IPS-20b (cell line): ENCODE measurements at regions not wholly inside any gene's neighbourhood (a gene's known extent, or its start where the extent isn't known, plus 50 kb on each side); places are given as distances from the start of the nearest gene placed in this dataset.

Experiments
- H3K27ac ChIP-seq: one replicate; pipeline ENCODE4 v1.5.1; 2013; ENCODE audit warnings: low read length
- H3K27me3 ChIP-seq: 2 replicates; pipeline ENCODE4 v1.6.1; 2013; ENCODE audit warnings: mild to moderate bottlenecking, low read length, inconsistent platforms; ENCODE audit not compliant: insufficient read depth
- H3K36me3 ChIP-seq: 2 replicates; pipeline ENCODE4 v1.6.1; 2013; ENCODE audit warnings: low read depth, mild to moderate bottlenecking, inconsistent platforms, low read length, moderate library complexity; ENCODE audit not compliant: insufficient read depth
- H3K4me1 ChIP-seq: 2 replicates; pipeline ENCODE4 v1.6.1; 2013; ENCODE audit warnings: mild to moderate bottlenecking, control low read depth, inconsistent platforms, low read length, moderate library complexity; ENCODE audit not compliant: insufficient read depth
- H3K4me3 ChIP-seq: 2 replicates; pipeline ENCODE4 v1.5.1; 2013; ENCODE audit warnings: mild to moderate bottlenecking, low read length, inconsistent platforms
- H3K9ac ChIP-seq: 2 replicates; pipeline ENCODE4 v1.6.1; 2013; ENCODE audit warnings: low read depth, mild to moderate bottlenecking, inconsistent platforms, low read length, moderate library complexity
- H3K9me3 ChIP-seq: 2 replicates; pipeline ENCODE4 v1.6.1; 2013; ENCODE audit warnings: mild to moderate bottlenecking, low read depth, low read length, inconsistent platforms; ENCODE audit not compliant: insufficient read depth

GRCh38 chr2:66306483-66306882 lies 128.4 kb upstream of the MEIS1 start:
- Histone ChIP-seq H3K4me3 (no peak overlapping the region), H3K27ac (no peak overlapping the region), H3K9me3 (no peaks in the 10 kb centered on the region; the same call in 1 of the 2 replicates), H3K36me3 (no peaks in the 10 kb centered on the region), H3K4me1 (no peaks in the 10 kb centered on the region), H3K27me3 (no peaks in the 10 kb centered on the region), H3K9ac (no peak overlapping the region)

GRCh38 chr2:66305718-66306117 lies 129.2 kb upstream of the MEIS1 start:
- Histone ChIP-seq H3K27ac (no peak overlapping the region), H3K36me3 (no peaks in the 10 kb centered on the region), H3K4me1 (no peaks in the 10 kb centered on the region), H3K27me3 (no peaks in the 10 kb centered on the region), H3K9me3 (no peaks in the 10 kb centered on the region), H3K4me3 (no peak overlapping the region), H3K9ac (no peak overlapping the region)

DNA sequence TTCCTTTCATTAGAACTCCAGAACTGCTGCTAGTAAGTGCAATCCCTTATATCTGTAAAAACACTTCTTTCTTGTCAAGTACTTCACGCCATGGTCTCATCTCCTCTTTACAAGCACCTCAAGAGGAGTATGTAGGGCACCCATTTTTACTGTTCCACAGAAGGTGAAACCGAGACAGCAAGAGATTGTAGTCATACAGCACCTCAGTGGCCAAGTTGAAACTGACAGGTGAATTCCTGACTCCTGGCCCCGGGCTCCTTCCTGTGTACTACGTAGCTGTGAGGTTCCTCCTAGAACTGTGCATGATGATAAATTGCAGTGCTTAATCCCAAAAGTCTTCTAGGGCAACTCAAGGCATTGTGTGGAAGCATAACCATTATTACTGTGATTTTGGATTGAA lies 131.5 kb upstream of the MEIS1 start:
- no peaks in the 10 kb centered on the region for H3K36me3 ChIP-seq
- H3K9me3 ChIP-seq = no peaks in the 10 kb centered on the region
- H3K4me1 ChIP-seq = no peaks in the 10 kb centered on the region
- no peak overlapping the region for H3K27ac ChIP-seq
- H3K4me3 ChIP-seq = no peak overlapping the region
- H3K27me3 ChIP-seq = no peaks in the 10 kb centered on the region
- no peak overlapping the region for H3K9ac ChIP-seq

DNA sequence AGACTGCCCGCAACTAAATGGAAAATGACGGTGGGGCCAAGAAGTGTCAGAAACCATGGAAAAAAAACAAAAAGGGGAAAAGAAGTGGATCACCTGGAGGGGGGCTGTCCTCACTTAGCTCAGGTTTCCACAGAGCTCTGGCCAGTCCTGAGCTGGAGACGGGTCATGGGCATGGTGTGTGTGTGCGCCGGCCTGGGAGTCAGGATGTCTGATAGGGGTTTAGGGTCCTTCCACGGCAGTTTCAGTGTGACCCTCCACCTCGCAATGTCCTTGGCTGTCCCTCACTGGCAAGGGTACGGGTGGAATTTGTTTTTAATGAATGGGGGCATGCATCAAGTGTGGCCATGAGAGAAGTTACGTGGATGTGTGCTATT lies 133.2 kb upstream of the MEIS1 start:
- H3K27me3 ChIP-seq = no peaks in the 10 kb centered on the region
- H3K27ac ChIP-seq = no peak overlapping the region
- no peak overlapping the region for H3K4me3 ChIP-seq
- H3K4me1 ChIP-seq = no peaks in the 10 kb centered on the region
- H3K9me3 ChIP-seq = no peaks in the 10 kb centered on the region
- no peak overlapping the region for H3K9ac ChIP-seq
- H3K36me3 ChIP-seq = no peaks in the 10 kb centered on the region

DNA sequence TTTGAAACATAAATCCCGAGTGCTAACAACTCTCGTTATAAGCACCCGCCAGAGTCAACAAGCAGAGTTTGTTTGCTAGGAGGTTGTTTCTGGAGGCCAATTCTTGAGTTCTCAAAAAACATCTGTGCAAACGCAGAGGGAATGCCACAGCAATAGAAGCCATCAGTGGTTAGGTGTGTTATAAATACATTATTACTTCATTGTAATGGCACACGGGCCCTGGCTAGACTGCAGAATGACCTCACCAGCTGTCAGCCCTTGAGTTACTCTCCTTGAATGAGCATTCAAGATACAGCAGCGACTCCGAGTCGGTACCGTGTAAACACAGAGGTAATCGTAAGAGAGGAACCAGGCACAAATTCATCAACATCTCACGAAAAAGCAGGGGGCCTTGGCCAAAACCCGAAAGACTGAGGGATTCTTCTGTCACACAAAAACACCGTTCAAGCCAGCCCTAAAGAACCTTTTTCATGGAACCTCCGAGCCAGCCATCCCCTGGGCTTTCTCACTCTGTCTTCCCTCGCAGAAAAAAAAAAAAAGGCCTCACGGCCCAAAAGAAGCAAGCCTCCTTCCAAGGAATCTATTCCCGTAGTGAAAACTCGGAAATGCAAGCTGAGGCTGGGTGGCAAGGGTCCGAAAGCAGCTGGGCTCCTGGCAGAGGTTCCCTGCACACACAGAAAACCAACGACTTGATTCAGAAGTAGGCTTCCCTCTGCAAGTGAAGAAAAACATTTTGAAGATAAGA lies 133.7 kb upstream of the MEIS1 start:
- Histone ChIP-seq H3K9ac (no peak overlapping the region), H3K36me3 (no peaks in the 10 kb centered on the region), H3K9me3 (no peaks in the 10 kb centered on the region), H3K4me3 (no peak overlapping the region), H3K27me3 (no peaks in the 10 kb centered on the region), H3K4me1 (no peaks in the 10 kb centered on the region), H3K27ac (no peak overlapping the region)

GRCh38 chr2:66283787-66284186 lies 151.1 kb upstream of the MEIS1 start:
- H3K4me3 ChIP-seq = no peak overlapping the region
- no peak overlapping the region for H3K9ac ChIP-seq
- no peaks in the 10 kb centered on the region for H3K4me1 ChIP-seq
- no peak overlapping the region for H3K27ac ChIP-seq
- H3K27me3 ChIP-seq = no peaks in the 10 kb centered on the region
- H3K9me3 ChIP-seq = no peaks in the 10 kb centered on the region
- H3K36me3 ChIP-seq = no peaks in the 10 kb centered on the region

DNA sequence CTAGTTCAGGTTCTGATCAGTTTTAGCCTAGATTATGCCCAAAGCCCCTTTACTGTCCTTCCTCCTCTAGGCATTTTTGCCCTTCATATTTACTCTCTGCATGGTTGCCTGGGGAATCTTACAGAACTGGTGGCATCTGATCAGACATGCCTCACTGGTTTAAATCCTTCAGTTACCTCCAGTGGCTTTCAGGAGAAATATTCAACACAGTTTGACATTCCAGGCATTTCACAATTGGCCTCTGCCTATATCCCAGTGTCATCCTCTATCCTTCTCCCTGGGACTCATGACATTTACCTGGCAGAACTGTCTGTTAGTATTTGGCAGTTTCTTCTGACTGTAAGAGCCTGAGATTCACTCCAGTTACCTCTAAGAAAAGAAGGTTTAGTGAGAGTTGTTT lies 152.9 kb upstream of the MEIS1 start:
- Histone ChIP-seq H3K4me1 (no peaks in the 10 kb centered on the region), H3K9ac (no peak overlapping the region), H3K27ac (no peak overlapping the region), H3K27me3 (no peaks in the 10 kb centered on the region), H3K4me3 (no peak overlapping the region), H3K9me3 (no peaks in the 10 kb centered on the region), H3K36me3 (no peaks in the 10 kb centered on the region)

DNA sequence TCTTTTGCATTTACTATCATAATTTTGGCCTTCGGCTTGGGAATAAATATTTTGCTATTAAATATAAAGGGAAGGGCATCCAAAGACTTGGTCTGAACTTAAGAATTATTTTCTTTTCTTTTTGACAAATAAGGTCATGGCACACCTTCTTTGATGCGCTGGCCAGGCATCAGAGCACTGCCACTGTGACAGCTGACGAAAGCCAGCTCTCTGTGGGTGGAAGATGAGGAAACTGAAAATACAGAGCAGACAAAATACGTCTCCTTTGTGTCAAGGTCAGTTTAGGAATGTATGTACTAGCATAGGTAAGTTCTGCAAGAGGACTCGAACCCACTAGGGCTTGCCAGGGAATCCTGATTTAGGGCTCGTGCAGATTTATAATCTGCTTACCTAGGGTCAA lies 155.9 kb upstream of the MEIS1 start:
- Histone ChIP-seq H3K27me3 (no peaks in the 10 kb centered on the region), H3K9ac (no peak overlapping the region), H3K9me3 (no peaks in the 10 kb centered on the region), H3K36me3 (no peaks in the 10 kb centered on the region), H3K4me3 (no peak overlapping the region), H3K27ac (no peak overlapping the region), H3K4me1 (peaks cover under 1% of the 10 kb centered on the region; the same call in 1 of the 2 replicates)

DNA sequence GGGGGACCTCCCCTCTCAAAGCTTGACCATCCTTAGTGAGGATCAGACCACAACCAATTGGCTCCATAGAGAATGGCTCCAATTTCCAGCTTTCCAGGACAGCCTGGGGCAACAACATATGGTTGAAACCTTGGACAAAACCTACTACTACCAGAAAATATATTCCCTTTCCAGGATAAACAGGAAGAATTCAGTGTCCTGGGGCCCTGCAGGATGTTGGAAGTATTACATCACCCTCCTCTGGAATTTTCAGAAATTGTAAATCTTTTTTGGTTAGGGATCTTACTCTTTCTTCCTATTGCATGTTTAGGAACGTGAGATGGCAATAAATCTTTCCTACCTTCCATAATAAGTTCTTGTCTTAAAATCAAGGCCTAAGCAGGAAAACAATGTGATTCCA lies 158.9 kb upstream of the MEIS1 start:
- Histone ChIP-seq H3K4me3 (no peak overlapping the region), H3K27me3 (no peaks in the 10 kb centered on the region), H3K36me3 (no peaks in the 10 kb centered on the region), H3K27ac (no peak overlapping the region), H3K9ac (no peak overlapping the region), H3K4me1 (peaks cover 5% of the 10 kb centered on the region; the same call in 1 of the 2 replicates), H3K9me3 (no peaks in the 10 kb centered on the region)

- no peak overlapping the region for H3K27ac ChIP-seq
- H3K4me3 ChIP-seq = no peak overlapping the region
- H3K27me3 ChIP-seq = no peaks in the 10 kb centered on the region
- H3K9ac ChIP-seq = no peak overlapping the region
- no peaks in the 10 kb centered on the region for H3K36me3 ChIP-seq
- peaks cover 11% of the 10 kb centered on the region; the same call in 1 of the 2 replicates for H3K4me1 ChIP-seq
- H3K9me3 ChIP-seq = no peaks in the 10 kb centered on the region
Measured at GRCh38 chr2:66273933-66274490, 160.9 kb upstream of the MEIS1 start.

DNA sequence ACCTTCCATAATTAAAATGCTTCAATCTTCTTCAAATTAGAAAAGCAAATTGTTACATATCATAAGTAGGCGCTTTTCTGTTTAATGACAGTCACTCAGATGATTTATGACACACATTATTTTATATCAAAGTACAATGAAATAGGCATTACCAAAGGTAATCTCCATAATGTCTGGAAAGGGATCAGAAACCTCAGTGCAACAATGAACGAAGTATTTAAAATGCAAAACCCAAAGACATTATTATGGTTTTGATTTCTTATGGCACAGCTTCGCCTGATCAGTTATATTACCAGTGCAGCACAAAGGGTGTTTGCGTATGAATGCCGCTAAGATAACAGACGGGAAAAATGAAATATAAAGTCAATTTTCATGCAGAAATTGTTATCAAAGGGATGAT lies 162.2 kb upstream of the MEIS1 start:
- H3K36me3 ChIP-seq = no peaks in the 10 kb centered on the region
- H3K4me3 ChIP-seq = no peak overlapping the region
- no peaks in the 10 kb centered on the region for H3K27me3 ChIP-seq
- H3K4me1 ChIP-seq = peaks cover 11% of the 10 kb centered on the region; the same call in 1 of the 2 replicates
- H3K27ac ChIP-seq = no peak overlapping the region
- H3K9me3 ChIP-seq = no peaks in the 10 kb centered on the region
- no peak overlapping the region for H3K9ac ChIP-seq

- Histone ChIP-seq H3K27ac (no peak overlapping the region), H3K9ac (no peak overlapping the region), H3K4me3 (no peak overlapping the region), H3K4me1 (peaks cover 11% of the 10 kb centered on the region; the same call in 1 of the 2 replicates), H3K36me3 (no peaks in the 10 kb centered on the region), H3K9me3 (no peaks in the 10 kb centered on the region), H3K27me3 (no peaks in the 10 kb centered on the region)
Measured at GRCh38 chr2:66271777-66272176, 163.1 kb upstream of the MEIS1 start.
